WERI-Rb-1 (cell line): ENCODE measurements at regions not wholly inside any gene's neighbourhood (a gene's known extent, or its start where the extent isn't known, plus 50 kb on each side); places are given as distances from the start of the nearest gene placed in this dataset.
A peak's percentile ranks its signal among the peaks of the same experiment; 100 is the strongest.

ENCODE experiments used
- DNase-seq: peaks from one replicate; pipeline ENCODE4 v3.0.0-alpha.2; 2020
- H3K27ac ChIP-seq: fragments of 250-450 bp; sonication (Bioruptor Pico); 2 replicates; pipeline ENCODE4 v1.5.1; 2020; ENCODE audit warnings: mild to moderate bottlenecking, moderate library complexity
- H3K27me3 ChIP-seq: fragments of 250-450 bp; sonication (Bioruptor Pico); 2 replicates; pipeline ENCODE4 v1.5.1; 2021; ENCODE audit warnings: mild to moderate bottlenecking, low read depth, moderate library complexity; ENCODE audit not compliant: insufficient read depth, severe bottlenecking
- H3K36me3 ChIP-seq: fragments of 250-450 bp; sonication (Bioruptor Pico); 2 replicates; pipeline ENCODE4 v1.5.1; 2020; ENCODE audit warnings: mild to moderate bottlenecking, moderate library complexity
- H3K4me3 ChIP-seq: 2 replicates; pipeline ENCODE4 v1.5.1; 2011; ENCODE audit warnings: low read depth, mild to moderate bottlenecking, control low read depth, low read length
- H3K9me3 ChIP-seq: fragments of 250-450 bp; sonication (Bioruptor Pico); 2 replicates; pipeline ENCODE4 v1.5.1; 2021; ENCODE audit warnings: mild to moderate bottlenecking, moderate library complexity; ENCODE audit not compliant: severe bottlenecking
- TF ChIP-seq, protein P1 (sequence below): IDR thresholded peaks from 2 replicates; pipeline ENCODE4 v1.5.1; 2011; ENCODE audit warnings: low read depth, mild to moderate bottlenecking, control low read depth, inconsistent platforms, low read length

DNA sequence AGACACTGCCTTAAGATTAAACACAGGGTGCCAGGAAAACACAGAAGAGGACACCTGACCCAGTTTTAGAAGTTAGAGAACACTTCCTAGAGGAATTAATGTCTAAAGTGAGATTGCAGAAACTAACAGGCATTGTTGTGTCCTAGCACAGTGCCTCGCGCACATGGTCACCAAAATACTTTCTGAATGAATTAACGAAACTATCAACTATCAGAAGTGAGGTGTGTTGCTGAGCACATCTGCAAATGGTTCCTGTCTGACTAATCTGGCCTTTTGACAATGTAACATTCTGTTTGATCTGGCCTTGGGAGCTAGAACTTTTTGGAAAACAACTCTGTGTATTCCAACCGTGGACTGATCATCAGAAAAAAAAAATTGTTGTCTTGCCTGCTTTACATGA, 556.8 kb upstream of the LCORL start:
- Histone ChIP-seq H3K27ac (no peak overlapping the region), H3K9me3 (no peaks in the 10 kb centered on the region), H3K4me3 (no peak overlapping the region), H3K27me3 (no peaks in the 10 kb centered on the region), H3K36me3 (no peaks in the 10 kb centered on the region)
- TF ChIP-seq, protein P1, sequence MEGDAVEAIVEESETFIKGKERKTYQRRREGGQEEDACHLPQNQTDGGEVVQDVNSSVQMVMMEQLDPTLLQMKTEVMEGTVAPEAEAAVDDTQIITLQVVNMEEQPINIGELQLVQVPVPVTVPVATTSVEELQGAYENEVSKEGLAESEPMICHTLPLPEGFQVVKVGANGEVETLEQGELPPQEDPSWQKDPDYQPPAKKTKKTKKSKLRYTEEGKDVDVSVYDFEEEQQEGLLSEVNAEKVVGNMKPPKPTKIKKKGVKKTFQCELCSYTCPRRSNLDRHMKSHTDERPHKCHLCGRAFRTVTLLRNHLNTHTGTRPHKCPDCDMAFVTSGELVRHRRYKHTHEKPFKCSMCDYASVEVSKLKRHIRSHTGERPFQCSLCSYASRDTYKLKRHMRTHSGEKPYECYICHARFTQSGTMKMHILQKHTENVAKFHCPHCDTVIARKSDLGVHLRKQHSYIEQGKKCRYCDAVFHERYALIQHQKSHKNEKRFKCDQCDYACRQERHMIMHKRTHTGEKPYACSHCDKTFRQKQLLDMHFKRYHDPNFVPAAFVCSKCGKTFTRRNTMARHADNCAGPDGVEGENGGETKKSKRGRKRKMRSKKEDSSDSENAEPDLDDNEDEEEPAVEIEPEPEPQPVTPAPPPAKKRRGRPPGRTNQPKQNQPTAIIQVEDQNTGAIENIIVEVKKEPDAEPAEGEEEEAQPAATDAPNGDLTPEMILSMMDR, result no peak
- DNase-seq, result no peak

GRCh38 chr4:18572481-18572880, 550.9 kb upstream of the LCORL start:
- H3K27ac ChIP-seq, result no peak overlapping the region
- H3K4me3 ChIP-seq, result no peak overlapping the region
- TF ChIP-seq, protein P1, result no peak
- H3K9me3 ChIP-seq, result no peaks in the 10 kb centered on the region
- no peaks in the 10 kb centered on the region for H3K27me3 ChIP-seq
- DNase-seq, result no peak
- H3K36me3 ChIP-seq, result no peaks in the 10 kb centered on the region

DNA sequence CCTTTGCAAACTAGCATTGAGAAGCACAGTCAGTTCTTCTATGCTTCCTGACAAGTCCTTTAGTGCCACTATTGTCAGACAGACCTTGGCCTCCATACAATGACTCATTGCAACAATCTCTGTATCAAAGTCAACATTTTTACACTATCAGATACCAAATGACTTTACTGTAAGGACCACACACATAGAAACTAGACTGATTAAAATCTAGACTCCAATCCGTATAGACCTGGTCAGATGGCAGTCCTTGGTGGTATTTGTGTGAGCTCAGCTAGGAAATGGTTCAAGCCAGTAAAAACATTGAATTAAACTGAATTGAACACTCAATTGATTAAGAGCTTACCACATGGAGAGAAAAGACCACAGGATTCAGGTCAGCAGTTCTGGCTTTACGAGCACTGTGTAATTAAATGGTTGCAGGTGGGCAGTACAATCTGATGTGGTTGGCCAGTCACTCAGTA, 549.8 kb upstream of the LCORL start:
- peak; percentile 18 for DNase-seq
- Histone ChIP-seq H3K27me3 (no peaks in the 10 kb centered on the region), H3K27ac (no peak overlapping the region), H3K9me3 (no peaks in the 10 kb centered on the region), H3K36me3 (no peaks in the 10 kb centered on the region), H3K4me3 (no peak overlapping the region)
- TF ChIP-seq, protein P1, result no peak

- no peak overlapping the region for H3K4me3 ChIP-seq
- H3K27me3 ChIP-seq, result no peaks in the 10 kb centered on the region
- TF ChIP-seq, protein P1, result no peak
- H3K27ac ChIP-seq, result no peak overlapping the region
- no peak for DNase-seq
- H3K36me3 ChIP-seq, result no peaks in the 10 kb centered on the region
- H3K9me3 ChIP-seq, result no peaks in the 10 kb centered on the region
Measured at GRCh38 chr4:18570370-18570769, 548.8 kb upstream of the LCORL start.

DNA sequence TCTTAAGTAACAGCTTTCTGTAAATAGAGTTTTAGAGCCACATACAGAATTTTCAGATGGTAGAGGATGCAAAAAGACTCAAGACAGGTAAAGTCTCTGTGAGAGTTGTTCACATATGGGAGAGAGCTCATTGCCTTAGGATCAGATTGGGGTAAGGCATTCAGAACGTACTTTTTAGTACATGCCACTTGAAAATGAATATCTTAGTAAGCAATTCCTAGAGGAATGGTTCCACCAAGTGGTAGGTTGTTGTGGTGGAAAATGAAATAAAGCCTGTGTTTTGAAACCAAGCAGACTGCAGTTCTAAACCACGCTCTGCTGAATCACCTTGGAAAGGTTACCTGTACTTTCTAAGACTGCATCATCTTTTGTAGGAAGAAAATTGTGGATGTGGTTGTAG, 547.0 kb upstream of the LCORL start:
- Histone ChIP-seq H3K27me3 (no peaks in the 10 kb centered on the region), H3K27ac (no peak overlapping the region), H3K36me3 (no peaks in the 10 kb centered on the region), H3K4me3 (no peak overlapping the region), H3K9me3 (no peaks in the 10 kb centered on the region)
- no peak for DNase-seq
- TF ChIP-seq, protein P1, result peak; percentile 36; the same call in 1 of the 2 replicates
